NCI-H2029 (cell line): ENCODE measurements at regions not wholly inside any gene's neighbourhood (a gene's known extent, or its start where the extent isn't known, plus 50 kb on each side); places are given as distances from the start of the nearest gene placed in this dataset.

ENCODE experiments used
- DNase-seq: peaks from one replicate; lab custom pipeline; 2025; lab: John Stamatoyannopoulos, UW

DNA sequence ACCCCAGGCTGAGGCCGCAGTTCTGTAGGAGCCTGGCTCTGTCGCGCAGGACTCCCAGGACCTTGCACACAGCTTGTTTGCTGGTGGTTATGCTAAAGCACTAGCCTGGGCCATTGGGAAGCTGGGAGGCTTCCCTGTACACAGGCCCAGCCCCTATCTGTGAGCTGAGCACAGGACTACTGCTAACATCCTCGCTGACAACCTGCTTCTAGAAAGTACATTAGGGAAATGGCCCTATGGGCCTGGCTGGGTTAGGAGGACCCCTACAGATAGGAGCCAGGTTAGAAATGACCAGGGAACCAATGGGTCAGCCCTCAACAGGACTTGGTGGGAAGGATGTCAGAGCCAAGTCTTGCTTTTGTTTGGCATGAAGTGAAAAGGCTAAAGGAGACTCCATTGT, 219.4 kb upstream of the LNX1 start:
- no peak for DNase-seq

DNA sequence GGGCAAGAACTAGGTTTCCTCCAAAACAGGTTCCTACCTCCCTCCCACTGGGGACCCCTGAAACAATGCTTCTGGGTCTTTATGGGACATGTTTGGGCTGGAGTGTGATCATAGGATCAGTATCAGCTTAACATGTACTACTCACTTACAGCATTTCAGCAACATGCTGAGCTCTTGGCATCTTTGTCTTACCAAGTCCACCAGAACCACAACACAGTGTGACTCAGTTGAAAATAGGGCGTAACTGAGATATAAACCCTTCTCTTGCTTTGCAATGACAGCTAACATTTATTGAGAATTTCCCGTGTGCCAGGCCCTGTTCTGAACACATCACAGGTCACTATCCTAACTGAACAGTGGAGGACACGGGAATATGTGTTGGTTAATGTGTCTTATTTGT, 218.5 kb upstream of the LNX1 start:
- DNase-seq: no peak

GRCh38 chr4:53805291-53805690, 214.0 kb upstream of the LNX1 start:
- no peak for DNase-seq

- peak; percentile 42 for DNase-seq
These were observed 213.4 kb upstream of the LNX1 start for GRCh38 chr4:53804719-53805118.

DNA sequence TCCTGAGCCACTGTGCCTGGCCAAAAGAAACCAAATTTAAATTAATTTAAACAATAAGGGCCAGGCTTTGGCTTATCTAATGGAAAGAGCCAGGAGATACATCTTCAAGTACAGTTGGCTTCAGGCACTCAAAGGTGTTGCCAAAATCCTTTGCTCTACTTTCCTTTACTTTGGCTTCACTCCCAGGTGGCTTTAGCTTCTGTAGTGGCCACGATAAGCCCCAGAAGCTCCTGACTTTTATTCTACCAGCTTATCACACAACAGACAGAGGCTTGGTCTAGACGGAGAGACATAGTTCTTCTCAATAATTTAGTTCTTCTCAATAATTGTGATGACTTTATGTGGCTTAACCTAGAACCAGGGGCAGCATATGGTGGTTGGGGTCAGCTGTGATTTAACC, 211.2 kb upstream of the LNX1 start:
- no peak for DNase-seq

- no peak for DNase-seq
These were observed 210.1 kb upstream of the LNX1 start for GRCh38 chr4:53801373-53801772.

DNA sequence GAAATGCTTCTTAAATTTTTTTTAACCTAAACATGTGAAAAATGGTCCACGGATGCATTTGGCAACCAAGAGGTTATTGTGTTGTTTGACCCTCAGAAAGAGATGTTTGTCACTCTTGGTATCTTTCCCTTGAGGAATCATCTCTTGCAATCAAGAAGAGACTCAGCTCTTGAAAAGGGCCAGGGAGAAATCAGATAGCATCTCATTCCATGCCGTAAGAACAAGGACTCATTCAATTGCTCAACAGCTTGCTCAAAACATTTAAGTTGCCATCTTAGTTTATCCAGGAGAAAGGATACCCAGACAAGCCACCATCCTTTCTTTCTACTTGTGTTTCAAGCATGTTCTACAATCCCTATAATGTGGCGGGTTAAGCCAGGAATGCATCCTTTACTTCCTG, 209.5 kb upstream of the LNX1 start:
- DNase-seq: no peak

- no peak for DNase-seq
These were observed 201.8 kb upstream of the LNX1 start for GRCh38 chr4:53793096-53793495.

GRCh38 chr4:53790286-53790685, 199.0 kb upstream of the LNX1 start:
- no peak for DNase-seq

- no peak for DNase-seq
These were observed 197.3 kb upstream of the LNX1 start for GRCh38 chr4:53788621-53789020.

DNA sequence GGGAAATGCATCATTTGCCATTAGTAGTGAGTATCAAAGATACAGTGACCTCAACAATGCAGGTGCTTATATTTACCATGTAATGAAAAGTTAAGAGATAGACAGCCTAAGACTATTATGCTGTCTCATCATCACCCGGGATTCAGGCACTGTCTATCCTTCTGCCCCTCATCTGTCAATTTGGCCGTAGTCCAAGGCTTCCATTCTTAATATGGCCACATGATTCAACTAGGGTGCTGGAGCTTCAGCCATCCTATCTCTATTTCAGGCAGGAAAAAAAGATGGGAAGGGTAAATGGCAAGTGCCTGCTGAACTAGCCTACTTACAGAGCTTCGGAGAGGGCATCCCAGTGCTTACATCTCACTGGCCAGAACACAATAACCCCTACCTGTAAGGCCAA, 196.7 kb upstream of the LNX1 start:
- no peak for DNase-seq

GRCh38 chr4:53786632-53787031, 195.3 kb upstream of the LNX1 start:
- DNase-seq: no peak

DNA sequence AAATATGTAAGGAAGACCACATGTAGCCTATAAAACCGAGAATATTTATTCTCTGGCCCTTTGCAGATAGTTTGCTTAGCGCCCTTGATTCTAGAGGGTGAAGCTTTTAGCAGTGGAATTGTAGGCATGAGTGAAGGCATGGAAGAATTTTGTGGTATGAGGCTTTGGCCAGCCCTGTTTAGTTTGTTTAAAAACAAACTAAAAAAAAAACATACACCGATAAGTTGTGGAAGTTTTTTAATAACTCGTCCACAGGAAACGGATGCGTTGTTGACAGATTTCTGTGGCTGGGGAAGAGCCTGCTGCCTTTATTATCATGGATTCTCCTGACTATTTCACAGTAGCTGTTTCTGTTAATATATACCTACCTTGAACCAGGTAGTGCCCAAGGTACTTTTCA, 194.7 kb upstream of the LNX1 start:
- DNase-seq: no peak

- no peak for DNase-seq
These were observed 192.8 kb upstream of the LNX1 start for GRCh38 chr4:53784112-53784511.

- no peak for DNase-seq
These were observed 192.0 kb upstream of the LNX1 start for GRCh38 chr4:53783208-53783859.

DNA sequence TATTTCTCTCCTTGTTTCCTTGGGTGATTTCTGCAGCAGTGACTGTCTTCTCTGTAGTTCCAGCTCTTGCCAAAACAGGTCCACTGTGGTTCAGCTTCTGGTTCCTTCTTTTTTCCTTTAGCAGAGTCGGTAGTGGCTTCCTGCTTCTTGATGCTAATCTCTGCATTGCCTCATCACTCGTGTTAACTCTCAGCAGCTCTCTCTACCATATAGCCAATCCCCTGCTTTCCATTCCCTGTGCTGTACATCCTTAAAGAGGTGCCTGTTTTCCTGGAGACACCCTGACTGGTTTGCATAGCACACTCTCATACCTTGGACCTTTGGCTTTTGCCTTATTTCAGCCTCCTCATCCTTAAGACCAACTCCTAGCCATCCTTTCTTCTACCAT, 191.2 kb upstream of the LNX1 start:
- no peak for DNase-seq

GRCh38 chr4:53781629-53782457, 190.6 kb upstream of the LNX1 start:
- no peak for DNase-seq

DNA sequence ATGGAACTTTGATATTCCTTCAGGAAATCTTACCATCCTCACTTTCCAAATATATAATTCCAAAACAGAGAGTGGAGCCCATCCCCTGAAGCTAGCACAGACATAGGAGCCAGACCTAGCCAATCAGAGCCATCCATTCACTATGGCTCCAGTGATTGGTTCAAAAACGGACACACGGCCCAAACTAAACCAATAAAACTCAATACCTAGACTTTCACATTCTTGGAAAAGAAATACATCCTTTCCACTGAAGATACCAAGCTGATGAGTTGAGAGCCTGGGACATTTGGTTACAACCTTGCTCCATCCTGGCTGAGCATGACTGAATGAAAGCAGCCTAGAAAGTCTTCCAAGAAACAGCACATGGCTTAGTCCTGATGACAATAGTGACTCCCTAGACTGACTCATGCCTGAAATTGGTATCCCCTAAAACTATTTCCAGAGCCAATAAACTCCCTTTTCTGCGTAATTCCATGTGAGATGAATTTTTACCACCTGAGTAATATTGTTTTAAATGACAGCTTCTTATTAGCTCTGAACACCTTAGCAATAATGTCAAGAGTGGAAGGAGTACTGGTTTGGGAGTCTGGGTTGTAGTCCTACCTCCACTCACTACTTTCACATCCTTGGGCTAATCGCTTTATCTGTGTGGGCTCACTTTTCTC, 189.6 kb upstream of the LNX1 start:
- DNase-seq: no peak

DNA sequence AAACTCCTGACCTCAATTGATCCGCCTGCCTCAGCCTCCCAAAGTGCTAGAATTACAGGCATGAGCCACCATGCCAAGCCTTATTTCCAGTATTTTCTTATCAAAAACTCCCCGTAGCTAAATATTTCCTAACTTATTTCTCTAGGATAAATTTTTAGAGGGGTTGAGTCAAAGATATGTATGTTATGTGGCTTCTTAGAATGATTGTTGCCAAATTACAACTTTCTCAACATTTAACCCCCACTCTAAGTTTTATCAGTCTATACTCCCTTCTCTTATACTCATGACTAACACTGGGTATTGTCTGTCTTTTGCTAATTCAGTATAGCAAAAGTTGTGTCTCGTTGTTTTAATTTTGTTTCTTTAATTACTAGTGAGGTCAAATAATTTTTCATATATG, 187.7 kb upstream of the LNX1 start:
- no peak for DNase-seq

GRCh38 chr4:53778155-53778554, 186.9 kb upstream of the LNX1 start:
- no peak for DNase-seq

DNA sequence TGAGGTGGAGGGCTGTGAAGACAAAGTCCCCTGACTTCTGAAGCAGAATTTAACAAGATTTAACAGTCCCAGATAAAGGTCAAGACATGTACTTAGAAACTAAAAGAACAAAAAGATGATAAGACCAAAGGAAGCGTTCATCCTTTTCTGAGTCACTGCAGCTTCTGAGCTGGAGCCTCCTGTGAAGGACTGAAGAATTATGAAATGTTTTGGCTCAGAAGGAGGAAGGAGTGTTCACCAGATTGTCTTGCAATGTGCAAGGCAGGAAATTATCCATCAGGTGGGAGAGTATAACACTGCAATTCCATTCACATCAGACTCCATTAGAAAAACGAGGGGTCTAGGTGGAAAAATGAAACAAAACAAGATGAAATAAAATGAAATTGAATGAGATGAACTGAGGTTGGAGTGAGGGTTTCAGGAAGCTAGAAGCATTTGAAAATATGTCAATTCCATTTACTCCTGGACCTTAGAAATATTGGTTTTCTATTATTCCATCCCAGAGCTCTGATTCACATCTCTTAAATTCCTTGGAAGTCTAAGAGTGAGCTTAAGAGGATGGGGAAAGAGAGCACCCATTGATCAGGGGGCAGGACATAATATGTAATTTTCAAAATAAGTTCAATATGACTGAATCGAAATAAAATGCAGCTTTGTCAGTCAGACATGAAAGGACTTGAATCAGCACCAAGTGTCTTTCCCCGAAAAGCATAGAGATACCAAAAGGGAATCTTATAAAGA, 186.1 kb upstream of the LNX1 start:
- no peak for DNase-seq

- no peak for DNase-seq
These were observed 184.9 kb upstream of the LNX1 start for GRCh38 chr4:53776141-53776540.

GRCh38 chr4:53775381-53775780, 184.1 kb upstream of the LNX1 start:
- DNase-seq: no peak
